HG02588 (cell line): ENCODE measurements at regions not wholly inside any gene's neighbourhood (a gene's known extent, or its start where the extent isn't known, plus 50 kb on each side); places are given as distances from the start of the nearest gene placed in this dataset.
A peak's percentile ranks its signal among the peaks of the same experiment; 100 is the strongest.

Source experiments
- ATAC-seq: cut with Tn5 transposase; IDR thresholded peaks from one replicate; pipeline ENCODE4 v1.9.1; 2021; ENCODE audit warnings: mild to moderate bottlenecking, moderate library complexity; ENCODE audit not compliant: unreplicated experiment

DNA sequence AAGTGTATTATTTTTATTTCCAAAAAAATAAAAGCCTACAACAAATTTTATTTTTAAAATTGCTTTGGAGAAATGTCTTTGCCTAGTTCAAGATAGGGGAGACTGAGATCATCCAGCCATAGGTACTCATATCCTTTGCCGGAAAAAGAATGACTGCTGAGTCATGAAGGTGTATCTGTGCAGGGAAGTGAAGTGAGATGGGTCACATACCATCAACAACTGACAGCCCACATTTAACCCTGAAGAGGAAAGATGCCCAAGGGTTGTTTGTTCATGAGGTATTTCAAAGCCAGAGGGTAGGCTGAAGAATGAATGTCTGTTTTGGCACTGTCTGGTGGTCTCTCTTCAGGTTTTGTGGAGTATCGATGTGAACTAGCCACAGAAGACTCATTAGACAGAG is 106.7 kb upstream of the TTC29 start:
- ATAC-seq = no peak

DNA sequence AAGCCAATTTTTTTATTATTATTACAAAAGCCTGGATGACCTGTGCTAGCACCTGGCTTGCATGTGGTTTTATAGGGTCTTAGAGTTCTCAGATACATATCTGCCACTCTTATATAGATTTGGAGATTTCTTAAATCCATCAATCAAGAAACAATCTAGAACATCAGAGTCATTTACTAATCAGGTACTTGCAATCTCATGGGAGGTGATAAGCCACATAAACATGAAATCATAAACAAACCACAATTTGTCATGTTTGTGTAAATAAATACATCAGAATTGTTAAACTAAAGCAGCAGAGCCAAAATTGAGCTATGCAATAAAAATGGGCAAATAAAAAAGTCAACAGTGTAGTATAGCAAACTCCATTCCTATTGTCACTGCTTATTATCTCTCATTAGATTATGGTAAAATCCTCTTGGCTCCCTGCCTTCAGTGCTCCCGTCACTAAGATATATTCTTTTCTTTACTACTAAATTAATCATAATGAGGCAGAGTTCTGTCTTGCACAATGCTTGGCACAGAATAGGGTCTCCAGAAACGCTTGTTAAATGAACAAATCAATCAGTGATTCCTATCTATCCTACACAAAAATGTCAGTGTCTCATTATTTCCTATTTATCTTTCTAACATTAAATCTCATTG is 108.7 kb upstream of the TTC29 start:
- no peak for ATAC-seq

DNA sequence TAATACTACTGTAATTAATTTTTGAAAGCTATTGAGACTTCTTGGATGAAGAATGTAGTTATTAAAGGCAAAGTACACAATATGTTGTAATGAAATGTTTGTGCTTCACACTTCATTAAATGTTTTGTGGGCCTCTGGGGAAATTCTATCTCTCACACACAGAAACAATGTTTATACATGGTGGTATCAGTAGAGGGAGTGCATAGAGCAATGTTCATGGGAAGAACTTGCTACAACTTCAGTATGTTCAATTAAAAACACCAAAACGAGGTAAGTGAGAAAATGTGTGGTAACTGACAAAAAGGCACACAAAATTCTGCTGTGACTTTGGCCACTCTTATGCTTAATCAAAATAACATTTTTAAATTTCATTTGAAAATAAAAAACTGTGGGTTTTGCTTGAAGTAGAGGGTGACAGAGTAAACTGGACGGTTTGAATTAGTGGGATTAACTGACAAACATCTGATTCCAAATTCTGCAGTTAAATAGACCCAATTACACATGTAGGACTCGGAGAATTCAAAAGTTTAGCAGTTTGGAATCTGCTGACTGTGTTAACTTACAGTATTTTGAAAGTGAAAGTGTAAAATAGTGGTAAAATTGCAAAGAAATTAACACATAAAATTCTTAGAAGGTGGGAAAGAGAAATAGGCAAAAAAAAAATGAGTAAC is 111.4 kb upstream of the TTC29 start:
- ATAC-seq = peak; percentile 46

DNA sequence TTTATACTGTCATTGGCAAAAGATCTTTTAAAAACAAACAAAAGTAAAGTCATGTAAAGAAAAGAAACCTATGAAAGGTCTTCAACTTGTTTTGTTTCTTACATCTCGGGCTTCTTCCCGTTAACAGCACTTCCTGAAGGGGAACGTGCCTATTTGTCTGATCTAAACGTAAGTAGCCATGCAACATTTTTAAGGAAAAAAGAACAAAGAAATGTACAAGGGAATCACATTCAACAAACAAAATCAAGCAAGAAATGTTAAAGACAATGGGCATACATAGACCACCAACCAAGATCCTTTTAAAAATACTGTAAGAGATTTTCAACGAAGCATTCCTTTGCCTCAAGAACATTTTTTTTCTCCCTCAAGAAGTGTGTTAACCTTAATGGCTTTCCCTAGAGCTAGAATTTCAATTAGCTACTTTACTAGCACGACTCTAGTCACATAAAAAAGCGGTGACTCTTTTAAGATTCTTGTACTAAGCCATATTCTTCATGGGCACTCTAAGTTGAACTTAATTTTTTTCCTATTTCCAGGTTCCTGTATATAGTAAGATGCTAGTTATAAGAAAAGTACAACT is 112.0 kb upstream of the TTC29 start:
- ATAC-seq = peak; percentile 42

DNA sequence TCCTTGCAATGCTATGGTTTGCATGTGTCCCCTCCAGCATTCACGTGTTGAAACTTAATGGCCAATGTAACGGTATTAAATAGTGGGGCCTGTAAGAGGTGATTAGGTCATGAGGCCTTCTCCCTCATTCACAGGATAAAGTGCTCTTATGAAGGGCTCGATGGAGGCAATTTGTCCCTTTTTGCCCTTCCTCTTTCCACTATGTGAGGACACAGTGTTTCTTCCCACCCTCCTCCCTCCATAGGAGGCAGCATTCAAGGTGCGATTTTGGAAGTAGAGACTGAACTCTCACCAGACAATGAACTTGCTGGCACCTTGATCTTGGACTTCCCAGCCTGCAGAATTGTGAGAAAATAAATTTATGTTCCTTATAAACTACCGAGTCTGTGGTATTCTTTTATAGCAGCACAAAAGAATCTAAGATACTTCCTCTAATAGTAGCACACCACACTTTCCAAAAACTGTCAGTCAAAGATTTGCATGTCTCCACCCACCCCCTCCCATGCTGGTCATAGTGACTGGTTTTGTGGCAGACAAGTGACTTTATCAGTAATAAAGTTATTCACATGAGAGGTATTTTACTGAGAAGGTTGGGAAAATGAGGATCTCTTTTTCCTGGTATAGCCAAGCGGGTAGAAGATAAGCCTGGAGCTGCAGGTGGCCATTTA is 113.5 kb upstream of the TTC29 start:
- no peak for ATAC-seq

DNA sequence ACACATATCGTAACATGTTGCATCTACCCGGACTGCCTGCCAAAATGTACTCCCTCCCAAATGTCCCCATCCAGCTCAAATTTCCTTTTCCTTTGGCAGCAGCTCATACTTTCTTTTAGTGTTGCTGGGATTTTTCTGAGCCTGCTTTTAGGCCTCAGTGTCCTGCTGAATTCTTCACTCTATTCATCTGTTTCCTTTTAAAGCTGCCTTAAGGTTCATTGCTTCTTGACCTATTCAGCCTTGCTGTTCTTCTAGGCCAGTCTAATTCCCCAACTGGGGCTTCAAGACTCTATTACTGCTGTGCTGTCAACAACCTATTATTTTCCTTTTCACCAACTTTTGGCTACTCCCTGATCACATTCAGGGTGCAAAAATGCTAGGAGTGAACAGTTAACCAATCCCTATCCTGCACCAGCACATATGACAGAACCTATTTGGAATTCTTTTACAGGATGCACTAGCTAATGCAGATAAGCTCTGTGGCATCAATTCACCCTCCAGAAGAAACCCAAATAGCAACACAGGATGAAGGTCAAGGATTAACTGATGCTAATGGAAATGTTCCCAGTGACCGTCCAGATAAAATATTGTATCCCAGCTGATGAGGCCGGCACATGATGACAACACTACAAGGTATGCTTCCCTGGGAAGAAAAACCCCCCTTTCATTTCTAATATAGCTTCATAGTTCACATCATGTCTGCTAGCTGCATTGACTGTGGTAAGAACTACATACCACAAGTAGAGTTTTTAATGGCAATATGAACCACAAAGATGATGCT is 114.7 kb upstream of the TTC29 start:
- ATAC-seq = no peak

DNA sequence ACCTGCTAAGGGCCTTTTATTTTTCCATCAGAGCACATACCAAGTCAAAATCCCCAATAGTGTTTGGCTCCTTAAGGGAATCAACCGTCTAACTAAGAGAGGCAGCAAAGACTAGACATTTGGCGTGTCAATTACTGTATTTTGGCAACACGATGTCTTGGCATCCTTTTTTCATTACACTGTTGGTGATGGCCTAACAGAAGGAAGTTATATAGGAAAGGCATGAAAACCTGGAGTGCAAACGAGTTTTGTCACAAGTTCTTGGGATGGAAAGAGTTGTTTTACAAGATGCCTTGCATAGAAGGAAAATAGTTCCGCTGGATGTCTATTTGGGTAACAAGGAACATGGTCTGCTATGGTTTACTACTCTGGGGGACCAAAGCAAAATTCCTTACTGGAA is 119.2 kb upstream of the TTC29 start:
- ATAC-seq = no peak

DNA sequence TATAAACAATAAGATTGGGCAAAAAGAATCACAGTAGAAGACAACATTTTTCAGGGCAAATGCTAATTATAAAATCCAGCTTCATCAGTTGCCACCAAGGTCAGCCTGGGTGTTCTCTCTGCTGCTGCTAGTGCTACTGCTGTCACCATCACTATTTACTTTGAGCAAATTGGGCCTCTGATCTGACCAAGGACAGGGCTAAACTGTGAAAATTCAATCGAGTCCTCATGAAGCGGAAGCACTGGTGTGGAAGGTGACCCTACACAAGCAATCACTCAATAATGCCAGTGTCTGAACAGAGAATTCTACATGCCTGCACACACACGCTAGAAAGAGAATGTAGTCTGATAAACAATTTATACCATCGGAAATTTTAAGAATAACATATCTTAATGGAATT is 122.9 kb upstream of the TTC29 start:
- ATAC-seq = no peak

DNA sequence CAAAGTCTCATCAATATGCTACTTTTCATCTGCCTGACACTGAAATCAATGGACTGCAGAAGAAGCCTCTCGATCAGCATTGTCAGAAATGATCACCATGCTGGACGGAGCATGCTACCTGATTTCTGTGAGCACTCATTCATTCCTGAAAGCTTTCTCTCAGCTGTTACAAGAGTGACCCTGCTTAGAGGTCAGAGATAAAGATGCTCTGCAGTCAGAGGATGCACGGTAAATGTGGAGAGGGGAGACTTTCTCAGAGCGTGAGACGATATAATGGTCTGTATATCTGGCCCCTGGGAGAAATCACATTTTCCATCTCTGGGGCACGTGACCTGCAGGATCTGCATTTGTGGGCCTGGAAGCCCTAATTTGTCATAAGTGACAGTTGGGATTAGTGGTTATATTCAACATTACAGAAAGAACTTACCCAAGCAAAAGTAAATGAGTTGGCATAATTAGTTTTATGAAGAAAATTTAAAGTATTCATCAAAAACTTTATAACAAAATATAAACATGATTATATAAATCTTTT is 125.6 kb upstream of the TTC29 start:
- ATAC-seq = no peak

DNA sequence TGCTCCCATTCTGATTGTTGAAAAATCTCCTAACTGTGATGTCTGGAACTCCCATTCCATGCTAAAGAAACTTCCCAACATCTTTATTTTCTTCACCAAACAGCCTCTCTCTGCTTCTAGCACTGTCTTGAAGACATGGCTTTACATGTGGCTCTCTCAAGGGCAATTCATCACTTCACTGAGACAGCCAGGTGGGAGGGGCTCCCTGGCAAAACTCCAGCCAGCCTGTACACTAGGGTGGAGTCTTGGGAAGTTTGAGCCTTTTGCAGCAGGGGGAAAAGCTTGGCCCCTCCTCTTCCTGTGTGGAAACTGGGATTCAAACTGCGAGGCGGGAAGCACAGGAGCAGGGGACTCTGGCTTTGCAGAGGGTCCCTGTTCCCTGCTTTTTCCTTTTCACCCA is 130.5 kb upstream of the TTC29 start:
- no peak for ATAC-seq

DNA sequence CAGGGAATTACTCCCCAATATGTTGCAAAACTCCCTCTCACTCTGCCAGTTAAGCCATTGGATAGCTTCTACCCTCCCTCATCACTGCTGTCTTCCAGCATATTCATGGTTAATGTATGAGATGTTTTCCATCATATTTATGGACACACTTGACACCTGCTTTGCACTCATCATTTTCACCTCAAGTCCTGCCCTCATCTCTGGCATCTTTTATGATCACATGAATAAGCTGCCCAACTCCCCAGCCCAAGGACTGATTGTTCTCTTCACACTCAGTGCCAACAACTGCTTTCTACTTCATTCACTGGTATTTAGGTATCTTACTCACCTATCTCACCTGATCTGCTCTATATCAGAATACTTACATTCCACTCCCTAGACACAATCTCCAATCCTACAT is 131.1 kb upstream of the TTC29 start:
- no peak for ATAC-seq

DNA sequence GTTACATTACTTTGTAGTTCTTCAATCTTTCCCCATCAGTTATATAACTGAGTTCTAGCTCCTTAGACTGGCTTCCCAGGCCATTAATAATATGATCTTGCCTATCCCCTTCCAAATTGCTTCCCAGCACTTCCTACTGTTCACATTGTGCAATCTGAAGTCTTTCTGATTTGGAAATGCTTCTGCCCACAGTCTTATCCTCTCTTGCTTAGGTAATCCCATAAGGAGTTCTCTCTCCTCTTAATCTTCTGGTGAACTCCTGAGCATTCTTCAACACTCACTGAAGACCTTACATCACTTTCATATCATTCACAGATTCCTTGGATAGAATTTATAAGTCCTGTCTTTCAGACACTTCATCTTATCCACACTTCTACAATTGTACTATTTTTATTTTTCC is 132.7 kb upstream of the TTC29 start:
- ATAC-seq = no peak

DNA sequence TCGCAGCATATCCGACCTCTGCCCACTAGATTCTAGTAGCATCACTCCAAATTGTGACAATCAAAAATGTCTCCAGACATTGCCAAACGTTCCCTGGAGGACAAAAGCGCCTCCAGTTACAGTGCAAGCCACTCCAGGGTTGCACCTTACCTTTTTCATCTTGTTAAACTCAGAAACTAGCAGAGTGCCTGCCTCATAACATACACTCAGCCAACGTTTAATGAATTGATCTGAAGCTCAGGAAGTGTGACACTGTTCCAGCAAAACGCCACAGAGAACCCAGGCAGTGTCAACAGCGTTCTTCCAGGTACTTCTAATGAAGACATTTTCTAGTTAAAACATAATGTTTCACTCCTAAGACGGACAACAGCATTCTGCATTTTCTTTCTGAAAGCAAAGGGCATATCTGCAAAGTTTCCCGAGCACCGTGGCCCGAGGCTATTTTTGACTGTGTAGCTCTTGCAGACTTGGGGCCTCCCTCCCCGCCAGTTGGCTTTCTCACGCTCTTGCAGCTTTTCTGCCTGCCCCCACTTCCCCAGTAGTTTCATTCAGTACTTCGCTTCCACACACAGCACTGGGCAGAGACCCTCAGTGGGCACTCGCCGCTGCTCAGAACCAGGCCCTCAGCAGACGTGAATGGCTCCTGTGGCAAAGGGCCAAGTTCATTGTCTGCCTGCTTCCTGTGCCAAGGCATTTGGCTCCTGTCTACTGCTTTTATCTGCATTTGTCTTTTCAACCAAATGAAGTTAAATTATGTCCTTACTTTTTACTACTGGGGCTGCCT is 133.4 kb upstream of the TTC29 start:
- ATAC-seq = no peak

DNA sequence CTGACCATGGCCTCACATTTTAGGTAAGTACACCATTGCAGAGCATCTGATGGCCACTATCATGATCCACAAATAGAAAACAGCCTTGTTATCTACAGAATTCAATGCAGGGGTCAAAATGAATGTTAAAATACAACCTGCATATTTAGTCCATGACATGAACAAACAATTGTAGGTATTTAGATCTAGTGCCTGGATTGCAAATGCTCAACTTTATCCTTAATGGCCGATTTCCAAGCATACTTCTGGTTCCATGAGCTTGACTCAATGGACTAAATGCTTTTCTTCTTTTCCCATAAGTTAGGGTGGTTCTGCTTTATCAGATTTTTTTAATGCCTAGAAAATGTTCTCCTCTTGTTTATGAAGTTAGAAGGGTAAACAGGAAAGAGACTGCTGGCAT is 139.2 kb upstream of the TTC29 start:
- ATAC-seq = no peak

DNA sequence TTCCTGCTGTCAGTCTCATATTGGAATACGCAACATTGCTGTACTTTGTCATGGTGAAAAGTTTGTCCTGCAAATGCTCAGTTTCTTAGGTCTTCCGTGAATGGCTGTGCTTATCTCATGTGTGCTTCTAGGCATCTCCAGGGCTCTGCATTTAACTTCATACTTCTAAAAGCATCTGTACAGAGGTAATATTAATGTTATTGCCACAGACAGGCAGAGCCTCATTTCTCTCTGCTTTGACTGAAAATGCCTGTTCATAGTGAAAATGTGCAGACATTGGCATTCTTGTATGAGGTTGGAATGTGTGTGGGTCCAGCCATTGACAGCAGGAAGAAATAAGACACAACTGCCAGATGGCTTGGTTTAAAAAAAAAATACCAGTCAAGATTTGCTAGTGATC is 140.1 kb upstream of the TTC29 start:
- no peak for ATAC-seq

DNA sequence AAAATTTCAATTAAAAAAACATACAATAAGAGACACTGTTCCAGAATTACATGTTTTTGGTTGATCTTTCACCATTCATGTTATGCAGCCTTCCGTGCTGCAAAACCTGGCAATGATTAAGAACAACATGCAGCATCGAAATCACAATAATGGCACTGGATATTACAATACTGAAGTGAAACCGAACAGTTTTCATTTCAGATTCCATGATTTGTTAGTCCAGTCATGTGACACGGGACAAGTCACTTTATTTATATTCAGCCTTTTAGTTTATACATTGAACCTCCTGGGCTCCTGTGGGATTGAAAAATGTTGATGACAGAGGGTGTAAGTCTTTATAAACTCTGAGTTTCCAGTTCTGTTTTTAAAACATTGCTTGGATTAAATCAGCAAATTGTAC is 142.5 kb upstream of the TTC29 start:
- no peak for ATAC-seq

DNA sequence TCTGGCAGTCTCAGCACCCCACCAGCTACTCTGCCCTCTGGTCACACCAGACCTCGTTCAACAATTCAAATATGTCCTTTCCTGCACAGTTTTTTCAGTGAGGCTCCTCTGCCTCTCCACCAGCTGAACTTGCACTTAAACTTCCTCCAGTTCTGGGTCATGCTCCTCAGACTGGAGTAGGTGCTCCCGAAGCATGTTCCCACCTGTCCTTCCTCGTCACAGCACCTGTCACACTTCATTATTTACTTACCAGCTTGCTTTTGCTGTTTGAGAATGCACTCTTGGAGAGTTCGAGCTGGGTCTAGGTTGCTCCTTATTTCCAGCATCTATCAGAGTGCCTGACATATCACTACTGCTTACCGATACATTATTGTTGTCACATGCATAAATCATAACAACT is 144.8 kb upstream of the TTC29 start:
- no peak for ATAC-seq

DNA sequence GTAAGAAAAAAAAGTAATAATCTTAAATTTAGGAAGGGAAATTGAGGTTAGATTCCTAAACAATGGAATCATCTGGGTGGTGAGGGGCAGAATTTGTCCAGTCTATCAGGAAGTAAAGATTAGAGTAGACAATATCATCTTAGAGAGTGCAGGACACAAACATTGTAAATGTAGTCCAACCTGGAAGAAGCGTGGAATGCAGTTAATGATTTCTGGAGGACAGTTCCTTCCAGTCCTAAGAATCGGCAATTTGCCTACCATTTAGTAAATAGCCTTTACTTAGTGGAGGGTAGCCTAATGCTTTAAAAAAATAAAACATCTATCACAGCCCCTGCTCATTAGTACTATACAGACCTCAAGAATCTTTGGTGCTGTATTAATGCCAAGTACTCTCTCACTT is 147.5 kb upstream of the TTC29 start:
- ATAC-seq = no peak

DNA sequence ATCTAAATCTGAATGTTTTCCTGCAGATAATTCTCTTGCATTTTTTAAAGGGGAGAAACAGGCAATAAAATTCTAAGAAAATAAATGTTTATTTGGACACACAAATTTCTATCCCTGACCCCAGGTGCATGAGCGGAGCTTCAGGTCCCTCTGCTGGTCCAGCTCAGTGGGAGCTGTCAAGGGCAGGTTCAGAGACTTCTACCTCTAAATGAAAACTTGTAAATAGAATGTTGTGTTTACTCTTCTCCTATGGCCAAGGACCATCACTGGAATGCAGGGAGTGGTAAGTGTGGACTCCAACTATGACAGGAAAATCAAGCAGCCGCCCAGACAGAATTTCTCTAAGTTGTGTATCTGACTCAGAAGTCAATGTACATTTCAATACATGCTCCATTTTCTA is 148.6 kb upstream of the TTC29 start:
- no peak for ATAC-seq
